ENCODE measurements at regions not wholly inside any gene's neighbourhood (a gene's known extent, or its start where the extent isn't known, plus 50 kb on each side); places are given as distances from the start of the nearest gene placed in this dataset.

DNA sequence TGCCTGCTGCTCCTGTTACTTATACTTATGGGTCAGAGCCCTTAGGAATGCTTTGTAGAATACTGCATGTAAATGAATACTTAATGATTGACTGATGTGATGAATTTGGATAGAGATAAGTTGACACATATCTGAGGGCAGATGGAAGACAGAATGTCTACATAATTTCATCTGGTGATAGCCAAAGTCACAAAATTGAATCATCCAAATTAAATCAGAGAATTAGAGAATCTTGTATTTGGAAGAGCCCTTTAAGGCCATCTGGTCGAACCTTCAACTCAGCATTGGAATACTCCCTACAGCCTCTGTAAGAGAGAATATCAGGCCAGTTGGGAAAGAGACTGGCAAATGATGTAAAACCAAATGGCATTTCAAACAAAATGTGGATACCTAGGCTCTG lies 944.8 kb downstream of the RPA4 start:
- H3K9me1 ChIP-seq (replicated peaks; ENCODE audit: control insufficient read depth, extremely low read depth, insufficient read depth, low read length), result no peaks in the 10 kb centered on the region
- no peaks in the 10 kb centered on the region for H3K36me3 ChIP-seq (ENCODE audit: control insufficient read depth in 2 of 2, extremely low read depth in 1 of 2, insufficient read depth in 2 of 2, low read length in 2 of 2)
- BruUV-seq (replicated peaks), result no TSS peak
- intact Hi-C loops (cut with micrococcal nuclease) (no loop called here), dilution Hi-C loops (cut with MboI; ENCODE audit: extremely low pct_ligation_motif_present, low sequenced_read_pairs) (no loop called here)
- H3K27me3 ChIP-seq (ENCODE audit: control insufficient read depth in 2 of 2, insufficient read depth in 2 of 2, low read length in 2 of 2), result no peaks in the 10 kb centered on the region
- H2AFZ ChIP-seq (ENCODE audit: low read depth, low read length), result no peak overlapping the region
- no peak overlapping the region for H3K9ac ChIP-seq (replicated peaks; ENCODE audit: extremely low read depth, insufficient read depth, low read length)
- DNase-seq (ENCODE audit: low read depth, low spot score) (no peak), FAIRE-seq (no peak)
- no peaks in the 10 kb centered on the region for H4K20me1 ChIP-seq (replicated peaks; ENCODE audit: control insufficient read depth, extremely low read depth, insufficient read depth, low read length)
- TF ChIP-seq MAX (IDR thresholded peaks at IDR 0.05; ENCODE audit: insufficient read depth, insufficient read length) (no peak), GATA2 (IDR thresholded peaks at IDR 0.05; ENCODE audit: insufficient read depth, insufficient read length, low read depth, low read length) (no peak), FOS (IDR thresholded peaks at IDR 0.05; ENCODE audit: borderline replicate concordance, insufficient read depth, low read length) (no peak), MYC (IDR thresholded peaks at IDR 0.05; ENCODE audit: low read depth, low read length) (no peak), POLR2AphosphoS5 (IDR thresholded peaks at IDR 0.05; ENCODE audit: insufficient read depth, low read depth, low read length) (no peak), POLR2A (IDR thresholded peaks at IDR 0.05; ENCODE audit: low read depth, low read length) (no peak)
- TF ChIP-seq, protein P1, sequence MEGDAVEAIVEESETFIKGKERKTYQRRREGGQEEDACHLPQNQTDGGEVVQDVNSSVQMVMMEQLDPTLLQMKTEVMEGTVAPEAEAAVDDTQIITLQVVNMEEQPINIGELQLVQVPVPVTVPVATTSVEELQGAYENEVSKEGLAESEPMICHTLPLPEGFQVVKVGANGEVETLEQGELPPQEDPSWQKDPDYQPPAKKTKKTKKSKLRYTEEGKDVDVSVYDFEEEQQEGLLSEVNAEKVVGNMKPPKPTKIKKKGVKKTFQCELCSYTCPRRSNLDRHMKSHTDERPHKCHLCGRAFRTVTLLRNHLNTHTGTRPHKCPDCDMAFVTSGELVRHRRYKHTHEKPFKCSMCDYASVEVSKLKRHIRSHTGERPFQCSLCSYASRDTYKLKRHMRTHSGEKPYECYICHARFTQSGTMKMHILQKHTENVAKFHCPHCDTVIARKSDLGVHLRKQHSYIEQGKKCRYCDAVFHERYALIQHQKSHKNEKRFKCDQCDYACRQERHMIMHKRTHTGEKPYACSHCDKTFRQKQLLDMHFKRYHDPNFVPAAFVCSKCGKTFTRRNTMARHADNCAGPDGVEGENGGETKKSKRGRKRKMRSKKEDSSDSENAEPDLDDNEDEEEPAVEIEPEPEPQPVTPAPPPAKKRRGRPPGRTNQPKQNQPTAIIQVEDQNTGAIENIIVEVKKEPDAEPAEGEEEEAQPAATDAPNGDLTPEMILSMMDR (IDR thresholded peaks at IDR 0.05; ENCODE audit: extremely low read depth in 1 of 2, insufficient read depth in 1 of 2, low read depth in 1 of 2, low read length in 2 of 2), result no peak
- no peak overlapping the region for H3K4me2 ChIP-seq (ENCODE audit: insufficient read depth, low read length)
- no peaks in the 10 kb centered on the region for H3K4me1 ChIP-seq (ENCODE audit: control insufficient read depth, extremely low read depth, insufficient read depth, low read length)
- H3K4me3 ChIP-seq (replicated peaks in 1 of 3; ENCODE audit: insufficient read depth in 1 of 3, low read depth in 1 of 3, low read length in 3 of 3), result no peak overlapping the region
- H3K9me3 ChIP-seq (replicated peaks; ENCODE audit: control insufficient read depth, insufficient read depth, low read length), result no peaks in the 10 kb centered on the region
- H3K79me2 ChIP-seq (ENCODE audit: control insufficient read depth, insufficient read depth, low read length), result no peaks in the 10 kb centered on the region
- ChIA-PET POLR2A (no interaction called here), CTCF (no interaction called here)
- no peak overlapping the region for H3K27ac ChIP-seq (ENCODE audit: insufficient read depth, low read depth, low read length)

DNA sequence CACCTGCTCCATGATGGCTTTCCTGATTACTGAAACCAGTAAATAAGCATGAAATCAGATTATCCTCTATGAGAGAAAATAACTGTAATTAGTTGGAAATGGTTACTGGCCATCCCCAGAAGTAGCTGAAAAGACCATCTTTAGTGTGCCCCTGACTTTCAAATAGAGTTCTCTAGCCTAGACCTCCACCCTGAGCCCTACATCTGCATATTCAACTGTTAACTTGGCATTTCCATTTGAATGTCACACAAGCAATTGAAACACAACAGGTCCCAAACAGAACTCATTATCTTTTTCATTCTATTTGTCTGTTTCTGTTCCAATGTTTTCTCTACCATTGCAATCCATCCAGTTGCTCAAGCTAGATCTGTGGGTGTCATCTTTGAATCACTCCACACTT lies 952.3 kb downstream of the RPA4 start:
- CTCF ChIA-PET, result no interaction called here

More for the DNA sequence above, 952.3 kb downstream of the RPA4 start:
- dilution Hi-C loops (cut with MboI; ENCODE audit: extremely low pct_ligation_motif_present, low sequenced_read_pairs) (no loop called here), intact Hi-C loops (cut with micrococcal nuclease) (no loop called here)
- POLR2A ChIA-PET, result no interaction called here
- H3K9me3 ChIP-seq (replicated peaks; ENCODE audit: control insufficient read depth, insufficient read depth, low read length), result no peaks in the 10 kb centered on the region
- TF ChIP-seq MAX (IDR thresholded peaks at IDR 0.05; ENCODE audit: insufficient read depth, insufficient read length) (no peak), FOS (IDR thresholded peaks at IDR 0.05; ENCODE audit: borderline replicate concordance, insufficient read depth, low read length) (no peak), MYC (IDR thresholded peaks at IDR 0.05; ENCODE audit: low read depth, low read length) (no peak), JUN (IDR thresholded peaks at IDR 0.05; ENCODE audit: borderline replicate concordance, insufficient read depth, insufficient read length, low read depth) (no peak), POLR2A (IDR thresholded peaks at IDR 0.05; ENCODE audit: low read depth, low read length) (no peak), EZH2 (IDR thresholded peaks at IDR 0.05; ENCODE audit: borderline replicate concordance, low read depth, low read length, severe bottlenecking) (no peak), POLR2AphosphoS5 (IDR thresholded peaks at IDR 0.05; ENCODE audit: insufficient read depth, low read depth, low read length) (no peak), GATA2 (IDR thresholded peaks at IDR 0.05; ENCODE audit: insufficient read depth, insufficient read length, low read depth, low read length) (no peak)
- TF ChIP-seq, protein P1 (IDR thresholded peaks at IDR 0.05; ENCODE audit: extremely low read depth in 1 of 2, insufficient read depth in 1 of 2, low read depth in 1 of 2, low read length in 2 of 2), result no peak
- H3K4me2 ChIP-seq (ENCODE audit: insufficient read depth, low read length), result no peak overlapping the region
- BruUV-seq (replicated peaks), result no TSS peak
- no peak overlapping the region for H3K4me3 ChIP-seq (replicated peaks in 1 of 3; ENCODE audit: insufficient read depth in 1 of 3, low read depth in 1 of 3, low read length in 3 of 3)
- no peaks in the 10 kb centered on the region for H3K79me2 ChIP-seq (ENCODE audit: control insufficient read depth, insufficient read depth, low read length)
- DNase-seq (ENCODE audit: low read depth, low spot score) (no peak), FAIRE-seq (no peak)
- H3K9me1 ChIP-seq (replicated peaks; ENCODE audit: control insufficient read depth, extremely low read depth, insufficient read depth, low read length), result no peaks in the 10 kb centered on the region
- H2AFZ ChIP-seq (ENCODE audit: low read depth, low read length), result no peak overlapping the region
- no peaks in the 10 kb centered on the region for H3K27me3 ChIP-seq (ENCODE audit: control insufficient read depth in 2 of 2, insufficient read depth in 2 of 2, low read length in 2 of 2)
- H3K27ac ChIP-seq (ENCODE audit: insufficient read depth, low read depth, low read length), result no peak overlapping the region
- H3K9ac ChIP-seq (replicated peaks; ENCODE audit: extremely low read depth, insufficient read depth, low read length), result no peak overlapping the region
- no peaks in the 10 kb centered on the region for H3K4me1 ChIP-seq (ENCODE audit: control insufficient read depth, extremely low read depth, insufficient read depth, low read length)
- no peaks in the 10 kb centered on the region for H4K20me1 ChIP-seq (replicated peaks; ENCODE audit: control insufficient read depth, extremely low read depth, insufficient read depth, low read length)
- no peaks in the 10 kb centered on the region for H3K36me3 ChIP-seq (ENCODE audit: control insufficient read depth in 2 of 2, extremely low read depth in 1 of 2, insufficient read depth in 2 of 2, low read length in 2 of 2)
